NT2/D1 (cell line): ENCODE measurements at regions not wholly inside any gene's neighbourhood (a gene's known extent, or its start where the extent isn't known, plus 50 kb on each side); places are given as distances from the start of the nearest gene placed in this dataset.

Source experiments
- DNase-seq: peaks from one replicate; pipeline ENCODE4 v3.0.0-alpha.2; 2011; ENCODE audit warnings: low read depth, low spot score
- H3K27me3 ChIP-seq: 2 replicates; pipeline ENCODE4 v1.6.0; 2011; ENCODE audit warnings: mild to moderate bottlenecking; ENCODE audit not compliant: insufficient read length, insufficient read depth
- H3K36me3 ChIP-seq: 2 replicates; pipeline ENCODE4 v1.6.1; 2011; ENCODE audit warnings: mild to moderate bottlenecking, low read length, mixed read lengths; ENCODE audit not compliant: insufficient read depth, insufficient read length
- H3K4me1 ChIP-seq: 2 replicates; pipeline ENCODE4 v1.5.1; 2011; ENCODE audit not compliant: insufficient read depth, insufficient read length
- H3K4me3 ChIP-seq: 2 replicates; pipeline ENCODE4 v1.5.1; 2011; ENCODE audit warnings: low read depth; ENCODE audit not compliant: insufficient read length
- H3K9ac ChIP-seq: 2 replicates; pipeline ENCODE4 v1.6.0; 2011; ENCODE audit warnings: low read depth; ENCODE audit not compliant: insufficient read length
- H3K9me3 ChIP-seq: 2 replicates; pipeline ENCODE4 v1.5.1; 2011; ENCODE audit warnings: mild to moderate bottlenecking, low read length; ENCODE audit not compliant: insufficient read depth
- SUZ12 ChIP-seq: IDR thresholded peaks from 2 replicates; pipeline ENCODE4 v1.6.1; 2011; ENCODE audit not compliant: insufficient read length, insufficient read depth; ENCODE audit errors: extremely low read depth
- YY1 ChIP-seq: IDR thresholded peaks from 2 replicates; pipeline ENCODE4 v1.6.1; 2011; ENCODE audit not compliant: insufficient read length, insufficient read depth
- ZNF274 ChIP-seq: IDR thresholded peaks from 2 replicates; pipeline ENCODE4 v1.6.1; 2011; ENCODE audit warnings: mild to moderate bottlenecking, low read depth, low read length

DNA sequence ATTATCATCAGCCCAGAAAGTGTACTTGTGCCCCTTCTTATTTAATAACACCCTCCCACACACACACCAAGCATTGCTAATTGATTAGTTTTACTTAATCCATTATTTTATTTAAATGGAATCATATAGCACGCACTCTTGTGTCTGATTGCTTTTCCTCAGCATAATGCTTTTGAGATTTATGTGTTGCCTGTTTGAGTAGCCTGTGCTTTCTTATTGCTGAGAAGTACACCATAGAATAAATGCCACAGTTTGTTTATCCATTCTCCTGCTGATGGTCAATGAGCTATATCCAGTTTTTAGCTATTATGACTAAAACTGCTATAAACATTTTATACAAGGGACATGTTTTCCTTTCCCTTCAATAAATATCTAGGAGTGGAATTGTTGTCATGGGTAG lies 409.9 kb upstream of the PDE3A start:
- no peaks in the 10 kb centered on the region for H3K9me3 ChIP-seq
- TF ChIP-seq ZNF274, result no peak
- TF ChIP-seq SUZ12, result no peak
- no peak for TF ChIP-seq YY1
- no peak overlapping the region for H3K4me3 ChIP-seq
- no peak for DNase-seq
- H3K36me3 ChIP-seq, result no peaks in the 10 kb centered on the region
- no peaks in the 10 kb centered on the region for H3K4me1 ChIP-seq
- no peak overlapping the region for H3K9ac ChIP-seq
- H3K27me3 ChIP-seq, result no peaks in the 10 kb centered on the region

GRCh38 chr12:19959353-19959752 lies 409.0 kb upstream of the PDE3A start:
- no peaks in the 10 kb centered on the region for H3K9me3 ChIP-seq
- no peaks in the 10 kb centered on the region for H3K4me1 ChIP-seq
- no peaks in the 10 kb centered on the region for H3K27me3 ChIP-seq
- H3K36me3 ChIP-seq, result no peaks in the 10 kb centered on the region
- no peak overlapping the region for H3K9ac ChIP-seq
- no peak for DNase-seq
- TF ChIP-seq YY1, result no peak
- no peak for TF ChIP-seq ZNF274
- no peak for TF ChIP-seq SUZ12
- H3K4me3 ChIP-seq, result no peak overlapping the region

DNA sequence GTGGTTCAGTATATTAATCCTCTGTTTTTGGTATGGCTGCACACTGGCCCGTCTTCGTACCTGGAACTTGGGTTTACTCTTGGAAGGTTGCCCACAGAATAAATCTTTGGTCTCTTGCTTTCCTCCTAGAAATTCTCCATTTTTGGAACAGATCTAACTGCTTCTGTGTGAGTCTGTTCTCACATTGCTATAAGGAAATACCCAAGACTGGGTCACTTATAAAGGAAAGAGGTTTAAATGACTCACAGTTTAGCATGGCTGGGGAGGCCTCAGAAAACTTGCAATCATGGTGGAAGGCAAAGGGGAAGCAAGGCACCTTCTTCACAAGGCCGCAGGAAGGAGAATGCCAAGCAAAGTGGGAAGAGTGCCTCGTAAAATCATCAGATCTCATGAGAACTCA lies 407.8 kb upstream of the PDE3A start:
- no peaks in the 10 kb centered on the region for H3K36me3 ChIP-seq
- DNase-seq, result no peak
- no peaks in the 10 kb centered on the region for H3K4me1 ChIP-seq
- H3K9ac ChIP-seq, result no peak overlapping the region
- H3K27me3 ChIP-seq, result no peaks in the 10 kb centered on the region
- TF ChIP-seq ZNF274 (no peak), YY1 (no peak), SUZ12 (no peak)
- H3K4me3 ChIP-seq, result no peak overlapping the region
- no peaks in the 10 kb centered on the region for H3K9me3 ChIP-seq

- Histone ChIP-seq H3K9me3 (no peaks in the 10 kb centered on the region), H3K27me3 (no peaks in the 10 kb centered on the region), H3K4me3 (no peak overlapping the region), H3K4me1 (no peaks in the 10 kb centered on the region), H3K36me3 (no peaks in the 10 kb centered on the region), H3K9ac (no peak overlapping the region)
- DNase-seq, result no peak
- TF ChIP-seq YY1 (no peak), ZNF274 (no peak), SUZ12 (no peak)
These were observed 406.1 kb upstream of the PDE3A start for GRCh38 chr12:19962192-19962591.

- no peaks in the 10 kb centered on the region for H3K36me3 ChIP-seq
- H3K27me3 ChIP-seq, result no peaks in the 10 kb centered on the region
- H3K9me3 ChIP-seq, result no peaks in the 10 kb centered on the region
- no peak for TF ChIP-seq YY1
- no peak for TF ChIP-seq ZNF274
- no peak for TF ChIP-seq SUZ12
- H3K9ac ChIP-seq, result no peak overlapping the region
- no peak for DNase-seq
- H3K4me1 ChIP-seq, result no peaks in the 10 kb centered on the region
- no peak overlapping the region for H3K4me3 ChIP-seq
These were observed 404.4 kb upstream of the PDE3A start for GRCh38 chr12:19963972-19964371.

- H3K27me3 ChIP-seq, result no peaks in the 10 kb centered on the region
- H3K9ac ChIP-seq, result no peak overlapping the region
- H3K36me3 ChIP-seq, result no peaks in the 10 kb centered on the region
- H3K9me3 ChIP-seq, result no peaks in the 10 kb centered on the region
- H3K4me3 ChIP-seq, result no peak overlapping the region
- DNase-seq, result no peak
- TF ChIP-seq ZNF274 (no peak), SUZ12 (no peak), YY1 (no peak)
- H3K4me1 ChIP-seq, result no peaks in the 10 kb centered on the region
These were observed 403.8 kb upstream of the PDE3A start for GRCh38 chr12:19964549-19964948.

DNA sequence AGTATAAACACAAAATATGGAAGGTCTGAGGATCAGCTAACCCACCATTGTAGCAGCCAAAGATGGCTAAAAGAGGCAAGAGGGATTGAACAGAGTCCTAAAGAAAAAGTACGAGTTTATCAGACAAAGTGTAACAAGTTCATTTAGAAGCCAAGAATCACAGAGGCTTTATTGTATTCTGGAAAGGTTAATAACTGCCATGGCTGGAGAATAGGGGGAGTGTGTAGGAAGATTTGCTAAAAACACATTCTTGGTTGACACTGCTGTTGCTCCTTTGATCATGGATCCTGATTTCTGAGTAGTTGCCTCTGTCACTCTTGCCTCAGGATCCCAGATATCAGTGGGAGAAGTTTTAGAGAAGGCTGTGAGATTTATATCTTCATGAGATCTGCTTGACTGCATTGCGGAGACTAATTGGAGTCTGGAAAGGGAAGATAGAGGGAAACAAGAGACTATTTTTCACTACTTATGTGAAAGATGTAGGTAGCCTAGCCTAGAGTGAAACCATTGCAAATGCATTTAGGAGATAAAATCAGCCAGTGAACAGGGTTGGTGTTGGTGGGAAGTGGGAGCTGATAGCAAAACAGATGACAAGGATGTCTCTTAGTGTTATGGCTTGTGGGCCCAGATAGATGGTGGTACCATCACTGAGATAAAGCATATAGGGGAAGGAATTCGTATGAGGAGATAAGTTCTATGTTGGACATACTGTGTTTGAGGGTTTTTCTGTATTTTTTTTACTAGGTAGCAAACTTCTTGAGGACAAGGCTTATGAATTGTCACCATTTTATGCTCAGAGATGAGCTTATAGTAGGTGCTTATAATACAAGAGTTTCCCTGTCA lies 402.9 kb upstream of the PDE3A start:
- Histone ChIP-seq H3K4me3 (no peak overlapping the region), H3K9ac (no peak overlapping the region), H3K9me3 (no peaks in the 10 kb centered on the region), H3K27me3 (no peaks in the 10 kb centered on the region), H3K4me1 (no peaks in the 10 kb centered on the region), H3K36me3 (no peaks in the 10 kb centered on the region)
- DNase-seq, result no peak
- TF ChIP-seq ZNF274, result no peak
- no peak for TF ChIP-seq YY1
- TF ChIP-seq SUZ12, result no peak
